ENCODE measurements at regions not wholly inside any gene's neighbourhood (a gene's known extent, or its start where the extent isn't known, plus 50 kb on each side); places are given as distances from the start of the nearest gene placed in this dataset.

DNA sequence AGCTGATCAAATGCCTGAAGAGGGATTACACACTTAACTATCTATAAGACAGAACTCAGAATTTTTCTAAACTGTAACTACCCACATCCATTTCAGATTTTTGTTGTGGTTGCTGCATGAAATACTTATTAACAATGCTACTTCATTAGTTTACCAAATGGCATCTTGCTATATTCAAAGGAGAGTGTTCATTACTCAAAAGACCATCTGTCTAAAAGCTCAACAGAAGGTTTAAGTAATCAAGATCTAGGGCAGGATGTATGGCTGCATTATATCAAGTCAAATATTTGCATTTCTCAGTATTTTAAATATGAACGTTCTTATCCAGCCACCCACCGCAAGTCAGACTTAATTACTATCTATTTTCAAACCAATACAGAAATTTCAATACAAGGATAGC lies 79.9 kb downstream of the SIPA1L2 start:
- no peak for DNase-seq
- intact Hi-C loops (cut with DNase I), result no loop called here
- H3K36me3 ChIP-seq, result no peaks in the 10 kb centered on the region
- H3K4me3 ChIP-seq (replicated peaks in 1 of 3), result no peak overlapping the region
- no peaks in the 10 kb centered on the region for H3K9me3 ChIP-seq
- peaks cover 0 to 20% of the 10 kb centered on the region in 2 donors for H3K4me1 ChIP-seq
- 92 to 93% methylated on average over 2 of the region's 2 CpGs for WGBS, 2 donors
- H3K27me3 ChIP-seq, result no peaks in the 10 kb centered on the region
- no peak for TF ChIP-seq POLR2A (IDR thresholded peaks at IDR 0.05)
- TF ChIP-seq, protein P1, sequence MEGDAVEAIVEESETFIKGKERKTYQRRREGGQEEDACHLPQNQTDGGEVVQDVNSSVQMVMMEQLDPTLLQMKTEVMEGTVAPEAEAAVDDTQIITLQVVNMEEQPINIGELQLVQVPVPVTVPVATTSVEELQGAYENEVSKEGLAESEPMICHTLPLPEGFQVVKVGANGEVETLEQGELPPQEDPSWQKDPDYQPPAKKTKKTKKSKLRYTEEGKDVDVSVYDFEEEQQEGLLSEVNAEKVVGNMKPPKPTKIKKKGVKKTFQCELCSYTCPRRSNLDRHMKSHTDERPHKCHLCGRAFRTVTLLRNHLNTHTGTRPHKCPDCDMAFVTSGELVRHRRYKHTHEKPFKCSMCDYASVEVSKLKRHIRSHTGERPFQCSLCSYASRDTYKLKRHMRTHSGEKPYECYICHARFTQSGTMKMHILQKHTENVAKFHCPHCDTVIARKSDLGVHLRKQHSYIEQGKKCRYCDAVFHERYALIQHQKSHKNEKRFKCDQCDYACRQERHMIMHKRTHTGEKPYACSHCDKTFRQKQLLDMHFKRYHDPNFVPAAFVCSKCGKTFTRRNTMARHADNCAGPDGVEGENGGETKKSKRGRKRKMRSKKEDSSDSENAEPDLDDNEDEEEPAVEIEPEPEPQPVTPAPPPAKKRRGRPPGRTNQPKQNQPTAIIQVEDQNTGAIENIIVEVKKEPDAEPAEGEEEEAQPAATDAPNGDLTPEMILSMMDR (IDR thresholded peaks at IDR 0.05), result no peak
- no peak overlapping the region for H3K27ac ChIP-seq

- Histone ChIP-seq H3K36me3 (no peaks in the 10 kb centered on the region), H3K4me3 (replicated peaks in 1 of 3) (no peak overlapping the region), H3K4me1 (peaks cover 0 to 10% of the 10 kb centered on the region in 2 donors), H3K27ac (no peak overlapping the region), H3K9me3 (no peaks in the 10 kb centered on the region), H3K27me3 (no peaks in the 10 kb centered on the region)
- no peak for DNase-seq
- intact Hi-C loops (cut with DNase I), result no loop called here
- TF ChIP-seq, protein P1 (IDR thresholded peaks at IDR 0.05), result no peak
- no peak for TF ChIP-seq POLR2A (IDR thresholded peaks at IDR 0.05)
- 94 to 95% methylated on average over 5 of the region's 5 CpGs for WGBS, 2 donors
Measured at GRCh38 chr1:232548691-232549090, 81.2 kb downstream of the SIPA1L2 start.

DNA sequence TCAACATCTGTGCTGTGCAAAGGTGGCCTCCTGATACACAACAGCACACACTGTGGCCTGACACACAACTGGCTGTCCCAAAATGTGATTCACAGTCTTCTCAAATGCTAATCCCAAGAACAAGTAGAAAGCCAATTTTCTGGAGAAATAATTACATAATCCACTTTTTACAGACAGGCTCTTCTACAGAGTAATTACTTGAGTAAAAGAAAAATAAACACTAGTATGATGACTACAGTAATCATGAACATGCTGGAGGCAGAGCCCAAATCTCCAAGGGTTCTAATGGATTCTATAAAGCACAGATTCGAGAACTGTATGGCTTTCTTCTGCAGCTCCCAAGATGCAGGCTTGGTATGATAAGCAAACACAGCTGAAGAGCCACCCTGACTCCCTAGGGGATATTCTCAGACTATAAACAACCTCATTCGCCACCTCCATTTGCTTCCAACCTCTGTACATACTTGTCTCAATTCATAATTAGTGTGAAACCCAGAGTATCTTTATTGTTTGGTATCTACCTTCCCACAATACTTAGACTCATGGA lies 81.9 kb downstream of the SIPA1L2 start:
- Histone ChIP-seq H3K4me1 (peaks cover 0 to 4% of the 10 kb centered on the region in 2 donors), H3K4me3 (replicated peaks in 1 of 3) (no peak overlapping the region), H3K27me3 (no peaks in the 10 kb centered on the region), H3K9me3 (no peaks in the 10 kb centered on the region), H3K36me3 (no peaks in the 10 kb centered on the region), H3K27ac (no peak overlapping the region)
- intact Hi-C loops (cut with DNase I), result no loop called here
- 82 to 88% methylated on average over 2 of the region's 2 CpGs for WGBS, 2 donors
- DNase-seq, result no peak
- TF ChIP-seq, protein P1 (IDR thresholded peaks at IDR 0.05), result no peak
- no peak for TF ChIP-seq POLR2A (IDR thresholded peaks at IDR 0.05)

DNA sequence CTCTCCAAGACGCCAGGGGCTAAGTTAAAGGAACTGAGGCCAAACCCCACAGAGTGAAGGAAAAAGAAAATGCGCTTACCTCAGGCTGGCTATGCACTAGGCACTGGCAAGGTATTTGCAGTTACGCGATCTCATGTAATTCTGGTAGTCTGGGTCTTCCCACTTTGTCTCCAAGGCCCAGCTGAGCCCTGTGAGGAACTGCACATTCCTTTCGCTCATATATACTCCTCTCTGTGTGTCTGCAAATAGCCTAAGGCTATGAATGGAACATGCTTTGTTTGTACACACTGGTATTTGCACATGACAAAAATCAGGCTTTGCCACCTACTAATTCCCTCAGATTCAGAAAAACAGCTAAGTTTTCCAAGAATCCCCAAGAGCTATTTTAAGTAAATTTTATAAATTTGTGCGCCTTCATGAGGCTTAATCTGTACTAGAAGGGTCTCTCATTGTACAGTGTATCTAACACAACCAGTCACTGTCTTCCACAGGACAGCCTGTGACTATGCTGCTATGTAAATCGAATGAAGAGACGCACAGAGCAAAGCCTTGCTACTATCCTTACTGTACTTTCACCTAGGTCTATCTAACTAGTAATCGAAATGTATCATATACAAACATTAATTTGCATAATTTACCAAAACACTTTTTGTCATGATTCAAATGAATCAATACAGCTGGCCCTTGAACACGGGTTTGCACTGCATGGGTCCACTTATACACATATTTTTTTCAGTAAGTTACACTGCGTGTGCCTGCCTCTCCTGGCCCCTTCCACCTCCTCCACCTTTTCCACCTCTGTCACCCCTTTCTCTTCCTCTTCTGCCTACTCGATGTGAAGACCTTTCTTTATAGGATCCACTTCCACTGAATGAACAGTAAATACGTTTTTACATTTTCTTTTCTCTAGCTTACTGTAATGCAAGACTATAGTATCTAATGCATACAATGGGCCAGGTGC lies 87.0 kb downstream of the SIPA1L2 start:
- Histone ChIP-seq H3K27ac (no peak overlapping the region), H3K4me1 (peaks cover 13 to 22% of the 10 kb centered on the region in 2 donors), H3K4me3 (replicated peaks in 1 of 3) (no peak overlapping the region), H3K27me3 (no peaks in the 10 kb centered on the region), H3K9me3 (no peaks in the 10 kb centered on the region), H3K36me3 (no peaks in the 10 kb centered on the region)
- TF ChIP-seq, protein P1 (IDR thresholded peaks at IDR 0.05), result no peak
- TF ChIP-seq POLR2A (IDR thresholded peaks at IDR 0.05), result no peak
- intact Hi-C loops (cut with DNase I), result no loop called here
- 93 to 96% methylated on average over 13 of the region's 13 CpGs for WGBS, 2 donors
- no peak for DNase-seq

DNA sequence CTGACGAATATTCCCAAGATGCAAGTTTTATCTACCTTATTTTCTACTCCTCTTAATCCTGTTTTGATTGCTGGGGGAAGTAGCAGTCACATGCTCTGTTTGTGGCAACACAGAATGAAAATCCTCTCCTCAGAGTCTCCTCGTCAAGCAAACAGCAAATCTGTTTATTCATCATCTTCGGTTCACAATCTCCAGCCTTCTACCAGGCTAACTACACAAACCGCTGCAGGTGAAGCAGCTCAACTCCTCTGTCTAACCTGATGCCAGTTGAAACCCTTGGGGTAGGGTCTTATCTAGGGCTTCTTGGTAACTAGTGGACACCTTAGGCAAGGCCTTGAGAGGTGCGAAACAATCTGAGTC lies 91.0 kb downstream of the SIPA1L2 start:
- no peaks in the 10 kb centered on the region for H3K27me3 ChIP-seq
- no peak overlapping the region for H3K4me3 ChIP-seq (replicated peaks in 1 of 3)
- peak overlapping the region; percentile 1 to 69 (median 67) for H3K27ac ChIP-seq
- H3K36me3 ChIP-seq, result no peaks in the 10 kb centered on the region
- H3K4me1 ChIP-seq, result peaks cover 13 to 24% of the 10 kb centered on the region in 2 donors
- H3K9me3 ChIP-seq, result no peaks in the 10 kb centered on the region
- intact Hi-C loops (cut with DNase I), result no loop called here
- TF ChIP-seq, protein P1 (IDR thresholded peaks at IDR 0.05), result no peak
- no peak for TF ChIP-seq POLR2A (IDR thresholded peaks at IDR 0.05)
- WGBS, 2 donors, result 79 to 80% methylated on average over 5 of the region's 5 CpGs
- DNase-seq, result no peak
